ENCODE measurements at regions not wholly inside any gene's neighbourhood (a gene's known extent, or its start where the extent isn't known, plus 50 kb on each side); places are given as distances from the start of the nearest gene placed in this dataset.

GRCh38 chr5:61638476-61638875 is 306.4 kb downstream of the ZSWIM6 start:
- TF ChIP-seq CHD2 (IDR thresholded peaks at IDR 0.05; ENCODE audit: low read length, partially characterized antibody) (no peak), CTCF (IDR thresholded peaks at IDR 0.05) (no peak), FOXM1 (IDR thresholded peaks at IDR 0.05; ENCODE audit: low read depth) (no peak), POLR2AphosphoS5 (IDR thresholded peaks at IDR 0.05; ENCODE audit: low read depth, low read length) (no peak), RFX5 (IDR thresholded peaks at IDR 0.05; ENCODE audit: low read length) (no peak)
